Mammary epithelial cell (primary cell): ENCODE measurements at regions not wholly inside any gene's neighbourhood (a gene's known extent, or its start where the extent isn't known, plus 50 kb on each side); places are given as distances from the start of the nearest gene placed in this dataset.

Experiments used
- CTCF ChIP-seq, 2 donors: IDR thresholded peaks in 1 of 2; conservative IDR thresholded peaks in 1 of 2; 2 replicates each; pipeline ENCODE4 v1.5.1; 2011 to 2012; ENCODE audit warnings: inconsistent platforms in 2 of 2, low read length in 2 of 2, mild to moderate bottlenecking in 2 of 2, control low read depth in 1 of 2, low read depth in 1 of 2; ENCODE audit not compliant: insufficient read depth in 1 of 2; ENCODE audit errors: extremely low read depth in 1 of 2
- EZH2 ChIP-seq: IDR thresholded peaks from 2 replicates; pipeline ENCODE4 v1.6.1; 2012; ENCODE audit warnings: low read length, inconsistent platforms, borderline replicate concordance

GRCh38 chr4:10765386-10765785, 80.8 kb upstream of the CLNK start:
- no peak for TF ChIP-seq CTCF (conservative IDR thresholded peaks at IDR 0.05 in 1 of 2, IDR thresholded peaks at IDR 0.05 in 1 of 2; ENCODE audit: extremely low read depth in 1 of 2, insufficient read depth in 1 of 2, low read depth in 1 of 2, low read length in 2 of 2)
- TF ChIP-seq EZH2: no peak
